Activated CD8-positive, alpha-beta memory T cell treated with anti-CD3 and anti-CD28 coated beads for 1 hour (primary cell): ENCODE measurements at regions not wholly inside any gene's neighbourhood (a gene's known extent, or its start where the extent isn't known, plus 50 kb on each side); places are given as distances from the start of the nearest gene placed in this dataset.
"Not testable (repeated sequence)": the region's sequence is repeated elsewhere in the genome, so short reads cannot be mapped to it uniquely, and the experiment has no call there.

Experiments used
- DNase-seq, 2 donors: peaks; one replicate each; pipeline ENCODE4 v3.0.0-alpha.2; 2020; ENCODE audit warnings: low read depth in 1 of 2; ENCODE audit errors: extremely low read depth in 1 of 2

DNA sequence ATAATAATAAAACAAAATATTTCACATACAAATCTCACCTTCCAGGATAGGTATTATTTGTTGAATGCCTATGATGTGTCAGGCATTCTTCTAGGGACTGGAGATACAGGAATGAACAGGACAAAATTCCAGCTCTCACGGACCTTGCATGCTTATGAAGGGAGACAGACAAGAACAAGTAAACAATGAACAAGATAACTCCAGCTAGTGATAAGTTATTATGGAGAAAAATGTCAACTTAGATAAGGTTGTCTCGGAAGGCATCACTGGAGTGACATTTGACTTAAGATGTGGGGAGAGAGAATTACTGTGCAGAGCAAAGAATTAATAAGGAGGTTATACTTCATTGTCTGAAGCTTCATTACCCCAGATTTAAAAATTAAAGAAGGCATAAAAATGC is 836.7 kb downstream of the SOCS6 start:
- no peak for DNase-seq

DNA sequence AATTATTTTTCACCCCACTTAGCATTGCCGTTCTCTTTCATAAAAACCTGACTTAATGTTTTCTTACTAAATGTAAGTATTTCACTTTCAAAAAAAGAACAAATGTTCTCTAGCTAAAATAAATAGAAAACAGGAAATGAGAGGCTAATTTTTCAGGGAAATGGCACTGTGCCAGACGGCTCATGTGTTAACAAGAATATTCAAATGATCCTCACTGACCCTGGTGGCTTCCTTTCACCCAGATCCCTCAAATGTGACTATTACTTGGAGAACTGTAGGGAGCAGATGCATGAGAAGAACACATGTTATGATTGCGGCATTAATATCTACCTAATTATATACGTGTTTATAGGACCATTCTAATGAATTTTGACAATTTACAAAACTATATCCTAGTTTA is 827.7 kb downstream of the SOCS6 start:
- no peak for DNase-seq

DNA sequence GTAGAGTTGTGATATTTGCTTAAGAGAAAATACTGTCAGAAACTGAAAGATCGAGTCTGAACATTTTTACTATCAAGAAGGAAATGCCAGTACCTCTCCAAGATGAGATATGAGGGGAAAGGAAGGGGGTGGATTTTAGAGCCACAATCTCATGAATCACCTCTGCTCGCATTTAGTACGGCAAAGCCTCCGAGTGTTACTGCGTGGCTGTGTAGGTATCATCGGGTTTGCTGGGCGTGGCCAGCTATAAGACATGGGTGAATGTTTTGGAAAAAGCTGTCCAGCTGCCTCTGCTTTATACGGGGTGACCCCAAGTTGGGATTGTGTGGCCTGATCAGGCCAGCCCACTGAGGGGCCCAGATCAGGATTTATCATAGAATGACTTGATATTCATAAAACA is 826.4 kb downstream of the SOCS6 start:
- no peak for DNase-seq

DNA sequence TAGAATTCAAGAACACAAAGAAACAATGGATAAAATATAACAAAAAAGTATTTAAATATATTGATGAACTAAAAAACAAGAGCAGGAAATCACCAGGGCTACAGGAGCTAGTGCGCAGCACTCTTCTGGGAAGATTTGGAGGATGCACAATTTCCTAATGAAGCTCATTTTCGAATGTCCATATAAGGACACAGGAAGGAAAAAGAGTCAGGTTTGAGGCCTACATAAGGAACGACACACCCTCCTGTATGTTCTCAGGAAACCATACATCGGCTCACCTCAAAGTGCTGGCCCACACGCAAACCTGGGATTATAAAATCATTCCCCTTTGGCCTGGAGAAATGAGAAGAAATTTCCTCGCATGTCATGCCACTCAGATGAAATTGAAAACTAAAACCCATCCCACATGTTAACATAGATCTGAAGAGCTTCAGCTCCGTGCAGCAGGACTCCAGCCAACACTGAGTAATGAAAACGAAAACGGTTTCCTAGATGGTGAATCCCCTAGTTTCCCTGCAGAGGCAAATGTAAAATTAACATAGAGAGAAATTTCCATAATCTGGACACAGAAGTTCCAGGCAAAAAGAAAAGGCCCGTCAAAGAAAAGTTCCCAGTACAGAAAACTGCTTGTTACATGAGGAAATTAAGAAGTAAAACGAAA is 825.8 kb downstream of the SOCS6 start:
- DNase-seq: no peak

DNA sequence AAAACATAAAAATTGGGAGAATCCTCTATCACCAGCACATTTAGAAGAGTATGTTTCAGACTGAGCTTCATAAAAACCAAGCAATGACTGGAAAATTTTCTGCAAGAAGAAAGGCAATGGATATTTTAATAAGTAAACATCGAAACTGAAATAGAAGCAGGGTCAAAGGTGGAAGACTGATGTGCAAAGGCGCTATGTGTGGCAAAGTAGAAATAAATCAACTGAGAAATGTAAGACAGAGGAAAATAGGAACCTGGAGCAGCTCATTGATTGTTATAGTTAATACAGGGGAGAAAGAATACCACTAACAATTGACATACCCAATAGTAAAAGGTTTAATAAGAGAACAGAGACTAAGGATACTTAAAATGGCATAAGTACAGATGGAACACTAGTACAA is 818.4 kb downstream of the SOCS6 start:
- no peak for DNase-seq

DNA sequence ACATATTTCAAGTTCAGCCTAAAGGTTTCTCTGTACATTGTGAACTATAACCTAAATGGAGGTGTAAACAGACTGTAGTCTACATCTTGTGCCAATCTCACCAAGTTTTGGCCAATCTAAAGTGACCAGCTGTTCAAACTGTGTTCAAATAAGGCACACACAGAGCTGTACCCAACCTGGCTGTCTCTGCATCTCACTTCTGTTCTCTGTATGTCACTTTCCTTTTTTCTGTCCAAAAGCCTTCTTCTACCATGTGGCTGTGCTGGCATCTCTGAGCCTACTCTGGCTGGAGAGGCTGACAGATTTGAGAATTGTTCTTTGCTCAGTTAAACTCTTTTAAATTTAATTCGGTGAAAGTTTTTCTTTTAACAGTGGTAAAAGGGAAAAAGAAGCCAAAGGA is 817.9 kb downstream of the SOCS6 start:
- no peak for DNase-seq

DNA sequence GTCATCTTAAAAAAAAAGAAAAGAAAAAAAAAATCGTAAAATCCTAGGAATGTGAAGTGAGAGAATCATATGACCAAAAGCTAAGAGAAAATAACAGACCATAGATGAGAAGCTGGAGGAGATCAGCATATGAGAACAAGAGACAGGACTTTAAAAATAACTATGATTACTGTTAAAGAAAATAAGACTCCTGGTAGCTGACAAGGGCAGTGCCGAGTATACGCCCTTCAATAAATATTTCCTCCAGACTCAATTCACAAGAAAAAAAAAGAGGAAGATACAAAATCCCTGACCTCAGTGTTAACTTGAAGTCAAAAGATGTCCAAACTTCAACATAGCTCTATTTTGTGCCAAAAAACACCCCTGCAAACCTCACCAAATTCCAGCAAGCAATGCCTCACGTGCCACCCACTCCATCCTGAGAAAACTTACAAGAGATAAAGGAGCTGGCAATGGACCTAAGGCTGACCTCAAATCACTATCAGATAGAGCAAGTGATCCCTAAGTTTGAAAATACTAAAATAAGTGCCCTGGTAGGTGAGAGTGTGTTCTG is 817.2 kb downstream of the SOCS6 start:
- DNase-seq: no peak

DNA sequence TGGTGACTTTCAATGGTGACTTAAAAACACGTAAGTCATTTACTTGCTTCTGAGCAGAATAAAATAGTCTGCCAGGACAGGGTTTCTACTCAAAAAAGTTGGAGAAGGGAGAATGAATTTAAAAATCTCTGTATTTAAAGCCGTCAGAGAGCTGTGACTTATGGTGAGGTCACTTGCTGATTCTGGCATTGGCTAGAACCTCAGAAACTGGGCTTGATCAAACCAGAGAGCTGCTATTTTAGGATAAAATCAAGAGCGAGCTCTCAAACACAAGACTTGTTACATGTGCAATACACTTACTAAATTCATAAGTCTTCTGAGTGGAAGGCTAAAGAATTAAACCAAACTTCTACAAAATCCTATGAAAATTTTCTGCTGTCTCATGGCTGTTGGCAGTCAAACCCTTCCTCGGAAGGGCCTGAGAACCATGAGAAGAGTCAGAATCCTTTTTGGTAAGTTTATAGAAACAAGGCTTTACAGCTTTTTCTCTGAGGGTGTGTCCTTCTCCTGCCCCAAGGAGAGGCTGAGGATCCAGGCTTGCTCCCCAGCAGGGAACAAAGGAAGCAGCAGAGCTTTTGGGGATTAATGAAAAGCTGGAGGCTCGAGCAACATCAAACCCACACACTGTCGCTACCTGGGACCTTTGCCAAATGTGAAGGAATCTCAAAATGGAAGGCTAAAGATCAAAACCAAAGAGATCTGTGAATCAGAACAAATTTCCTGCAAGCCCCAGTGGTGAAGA is 816.4 kb downstream of the SOCS6 start:
- no peak for DNase-seq

DNA sequence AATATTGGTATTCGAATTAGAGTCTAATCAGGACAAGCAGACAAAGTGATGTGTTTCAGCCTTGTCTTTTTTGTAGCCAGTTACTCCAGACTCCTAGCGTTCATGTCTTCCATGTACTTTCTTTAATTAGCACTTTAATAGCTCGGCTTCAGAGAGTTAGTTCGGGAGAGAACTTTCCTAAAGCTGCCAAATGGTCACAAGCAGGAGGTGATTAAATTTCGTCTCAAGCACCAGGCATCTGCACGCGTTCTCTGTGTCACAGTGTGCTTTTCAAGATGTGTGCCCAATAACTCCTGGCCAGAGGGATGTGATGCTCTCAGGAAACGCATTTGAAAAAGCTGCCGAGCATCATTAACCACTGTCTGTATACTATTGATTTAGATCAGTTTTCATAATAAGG is 790.8 kb downstream of the SOCS6 start:
- no peak for DNase-seq

DNA sequence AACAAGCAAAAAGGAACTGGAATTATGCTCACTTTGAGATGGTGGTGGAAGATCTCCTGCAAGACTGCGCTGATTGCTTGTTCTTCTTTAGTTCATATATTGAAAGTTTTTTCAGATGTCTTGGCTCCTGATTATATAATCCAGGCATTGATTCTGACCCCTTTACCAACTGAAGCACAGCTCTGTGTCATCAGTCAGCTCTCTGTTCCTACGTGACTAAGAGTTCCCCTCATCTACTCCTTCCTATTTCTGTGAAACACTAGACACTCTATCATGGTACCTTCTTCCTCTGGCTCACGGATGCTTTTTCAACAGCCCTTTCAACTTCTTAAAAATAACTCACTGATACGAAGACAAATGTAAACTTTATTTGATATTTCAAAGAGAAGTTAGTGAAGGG is 788.6 kb downstream of the SOCS6 start:
- DNase-seq: no peak

DNA sequence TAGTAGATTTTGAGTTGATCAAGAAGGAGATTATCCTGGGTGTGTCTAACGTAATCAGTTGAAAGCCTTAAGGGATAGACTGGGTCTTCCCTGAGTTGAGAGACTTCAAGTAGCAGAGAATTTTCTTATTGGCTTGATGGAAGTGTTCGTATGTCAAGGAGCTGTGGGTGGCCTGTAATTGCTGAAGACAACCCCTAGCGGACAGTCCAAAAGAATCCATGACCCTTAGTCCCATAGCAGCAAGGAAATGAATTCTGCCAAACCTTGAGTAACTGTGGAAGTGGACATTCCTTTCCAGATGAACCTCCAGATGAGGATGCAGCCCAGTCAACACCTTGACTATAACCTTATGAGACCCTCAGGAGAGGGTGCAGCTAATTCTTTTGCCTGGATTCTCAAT is 786.3 kb downstream of the SOCS6 start:
- DNase-seq: no peak

DNA sequence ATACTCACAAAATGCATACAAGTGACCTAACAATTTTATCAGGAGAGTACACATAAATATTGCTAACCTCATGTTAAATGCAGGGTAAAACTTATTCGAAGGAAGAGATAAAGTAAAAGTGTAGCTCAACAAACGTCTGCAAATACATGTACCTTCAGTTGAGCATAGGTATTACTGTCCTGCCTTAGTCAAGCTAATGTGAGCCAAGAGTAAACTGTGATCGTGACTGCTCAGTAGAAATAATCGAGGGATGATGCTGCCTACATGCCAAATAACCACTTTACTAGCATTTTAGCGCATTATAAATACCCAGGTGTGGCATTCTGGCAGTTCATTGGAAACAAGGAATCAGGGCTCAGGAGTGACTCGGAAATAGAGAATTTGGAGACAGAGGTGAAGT is 779.5 kb downstream of the SOCS6 start:
- DNase-seq: no peak

DNA sequence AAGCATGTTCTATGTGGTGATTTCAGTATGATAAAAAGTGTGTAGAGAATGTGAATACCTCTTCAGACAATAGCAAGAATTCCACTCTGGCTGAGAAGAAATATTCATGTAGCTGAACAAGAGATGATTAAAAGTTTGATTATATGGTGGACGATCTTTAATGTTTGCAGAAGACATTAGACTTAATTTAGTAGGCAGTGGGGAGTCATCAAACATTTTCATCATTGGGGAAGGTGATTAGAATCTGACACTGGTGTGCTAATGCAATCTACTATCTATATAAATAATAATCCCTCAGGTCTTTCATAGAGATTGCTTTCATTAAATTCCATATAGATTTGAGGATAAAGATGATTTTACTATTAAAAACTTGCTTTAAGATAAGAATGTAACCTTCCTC is 761.0 kb downstream of the SOCS6 start:
- DNase-seq: no peak

DNA sequence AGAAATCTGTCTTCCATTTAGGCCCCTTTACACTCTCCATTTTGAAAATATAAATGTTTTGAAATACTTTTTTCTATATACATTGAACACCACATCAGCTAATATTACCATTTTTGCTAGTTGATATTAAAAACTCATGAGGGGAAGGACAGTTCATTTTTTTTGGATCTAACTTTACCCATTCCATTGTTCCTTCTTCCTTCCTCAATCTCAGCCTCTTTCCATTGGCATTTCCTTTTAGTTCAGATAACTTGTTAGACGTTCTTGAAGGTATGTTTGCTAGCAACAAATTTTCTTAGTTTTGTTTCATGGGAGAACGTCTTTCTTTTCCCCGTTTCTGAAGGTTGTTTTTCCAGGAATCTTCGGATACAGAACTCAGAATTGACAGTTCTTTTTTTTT is 759.0 kb downstream of the SOCS6 start:
- no peak for DNase-seq

DNA sequence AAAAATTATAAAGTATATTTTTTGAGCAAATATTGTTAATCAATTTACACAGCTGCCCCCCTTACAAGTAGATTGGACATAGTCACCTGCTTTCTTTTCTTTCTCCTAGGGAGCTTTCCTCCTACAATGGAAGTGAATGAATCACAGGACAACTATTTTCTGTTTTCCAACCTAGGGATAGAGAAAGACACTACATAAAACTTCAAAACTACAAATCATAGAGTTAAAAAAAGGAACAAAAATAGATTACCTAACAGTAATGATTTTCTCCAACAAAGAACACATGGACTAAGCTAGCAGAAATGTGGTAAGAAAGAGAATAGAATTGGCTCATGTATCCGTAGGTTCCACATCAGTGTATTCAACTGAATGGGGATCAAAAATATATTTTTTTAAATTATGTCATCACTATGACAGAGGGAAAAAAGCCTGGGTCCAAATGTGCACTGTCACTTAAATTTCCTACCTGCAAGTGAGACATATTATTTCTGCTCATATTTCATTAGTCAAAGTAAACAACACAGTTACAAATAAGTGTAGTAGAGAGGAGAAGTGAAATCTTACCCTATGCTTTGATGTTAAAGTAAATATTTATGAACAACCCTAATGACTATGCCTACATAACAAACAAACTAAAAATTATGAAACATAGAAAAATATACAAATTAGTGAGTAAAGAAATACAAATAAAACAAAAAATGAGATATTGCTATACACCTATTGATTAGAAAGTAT is 756.7 kb downstream of the SOCS6 start:
- DNase-seq: no peak

DNA sequence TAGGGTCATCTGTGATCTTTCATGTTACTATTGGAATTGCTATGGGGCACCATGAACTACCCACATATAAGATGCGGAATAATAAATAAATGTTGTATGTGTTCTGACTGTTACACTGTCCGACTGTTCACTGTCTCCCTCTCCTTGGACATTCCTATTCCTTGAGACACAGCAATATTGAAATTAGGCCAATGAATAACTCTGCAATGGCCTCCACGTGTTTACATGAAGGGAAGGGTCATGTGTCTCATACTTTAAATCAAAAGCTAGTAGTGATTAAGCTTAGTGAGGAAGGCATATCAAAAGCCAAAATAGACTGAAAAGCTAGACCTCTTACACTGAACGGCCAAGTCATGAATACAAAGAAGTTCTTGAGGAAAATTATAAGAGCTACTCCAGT is 751.3 kb downstream of the SOCS6 start:
- DNase-seq: no peak

DNA sequence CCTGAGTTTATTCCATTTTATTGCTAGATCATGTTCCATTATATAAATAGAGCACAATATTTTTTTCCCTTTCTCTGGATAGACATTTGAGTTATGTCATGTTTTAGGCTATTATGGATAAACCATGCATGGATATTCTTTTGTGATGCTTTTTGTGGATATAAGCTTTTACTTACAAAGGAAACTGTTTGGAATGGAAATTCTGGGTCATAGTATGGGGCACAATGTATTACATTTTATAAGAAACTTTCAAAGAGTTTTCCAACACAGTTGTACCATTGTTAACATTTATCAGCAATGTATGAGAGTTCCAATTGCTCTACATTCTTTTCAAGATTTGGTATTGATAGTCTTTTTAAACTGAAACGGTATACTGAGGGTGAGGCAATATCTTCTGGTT is 749.4 kb downstream of the SOCS6 start:
- no peak for DNase-seq

DNA sequence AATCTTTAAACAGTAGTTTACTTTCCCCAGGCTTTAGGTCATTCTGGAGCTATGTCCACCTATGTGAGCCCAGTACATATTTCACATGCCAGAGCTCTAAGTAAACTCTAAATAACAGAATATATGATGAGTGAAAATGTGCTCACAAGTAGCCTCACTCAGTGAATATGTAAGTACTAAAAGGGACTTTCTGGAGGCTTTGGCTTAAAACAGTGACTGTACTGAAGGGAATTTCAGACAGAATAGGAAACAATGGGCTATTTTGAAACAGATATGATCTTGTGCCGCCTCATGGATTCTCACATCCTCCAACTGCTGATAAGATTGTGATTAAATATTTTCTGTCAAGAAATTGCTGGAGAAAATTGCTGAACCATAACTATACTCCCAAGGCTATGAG is 747.9 kb downstream of the SOCS6 start:
- DNase-seq: no peak

DNA sequence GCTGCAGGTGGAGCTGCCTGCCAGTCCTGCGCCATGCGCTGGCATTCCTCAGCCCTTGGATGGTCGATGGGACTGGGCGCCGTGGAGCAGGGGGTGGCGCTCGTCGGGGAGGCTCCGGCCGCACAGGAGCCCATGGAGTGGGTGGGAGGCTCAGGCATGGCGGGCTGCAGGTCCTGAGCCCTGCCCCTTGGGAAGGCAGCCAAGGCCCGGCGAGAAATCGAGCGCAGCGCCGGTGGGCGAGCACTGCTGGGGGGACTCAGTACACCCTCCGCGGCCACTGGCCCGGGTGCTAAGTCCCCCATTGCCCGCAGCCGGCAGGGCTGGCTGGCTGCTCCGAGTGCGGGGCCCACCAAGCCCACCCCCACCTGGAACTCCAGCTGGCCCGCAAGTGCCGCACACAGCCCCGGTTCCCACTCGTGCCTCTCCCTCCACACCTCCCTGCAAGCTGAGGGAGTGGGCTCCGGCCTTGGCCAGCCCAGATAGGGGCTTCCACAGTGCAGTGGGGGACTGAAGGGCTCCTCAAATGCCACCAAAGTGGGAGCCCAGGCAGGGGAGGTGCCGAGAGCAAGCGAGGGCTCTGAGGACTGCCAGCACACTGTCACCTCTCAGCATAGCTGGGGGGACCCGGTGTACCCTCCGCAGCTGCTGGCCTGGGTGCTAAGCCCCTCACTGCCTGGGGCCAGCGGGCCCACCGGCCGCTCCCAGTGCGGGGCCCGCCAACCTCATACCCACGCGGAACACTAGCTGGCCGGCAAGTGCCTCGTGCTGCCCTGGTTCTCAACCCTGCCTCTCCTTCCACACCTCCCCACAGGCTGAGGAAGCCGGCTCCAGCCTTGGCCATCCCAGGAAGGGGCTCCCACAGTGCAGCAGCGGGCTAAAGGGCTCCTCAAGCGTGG is 742.7 kb downstream of the SOCS6 start:
- not testable (repeated sequence) for DNase-seq

DNA sequence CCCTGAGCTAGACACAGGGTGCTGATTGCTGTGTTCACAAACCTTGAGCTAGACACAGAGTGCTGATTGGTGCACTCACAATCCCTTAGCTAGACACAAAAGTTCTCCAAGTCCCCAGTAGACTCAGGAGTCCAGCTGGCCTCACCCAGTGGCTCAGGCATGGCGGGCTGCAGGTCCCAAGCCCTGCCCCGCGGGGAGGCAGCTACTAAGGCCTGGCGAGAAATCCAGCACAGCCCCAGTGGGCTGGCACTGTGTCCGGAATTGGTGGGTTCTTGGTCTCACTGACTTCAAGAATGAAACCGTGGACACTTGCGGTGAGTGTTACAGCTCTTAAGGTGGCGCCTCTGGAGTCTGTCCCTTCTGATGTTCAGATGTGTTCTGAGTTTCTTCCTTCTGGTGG is 741.2 kb downstream of the SOCS6 start:
- DNase-seq: not testable (repeated sequence)

DNA sequence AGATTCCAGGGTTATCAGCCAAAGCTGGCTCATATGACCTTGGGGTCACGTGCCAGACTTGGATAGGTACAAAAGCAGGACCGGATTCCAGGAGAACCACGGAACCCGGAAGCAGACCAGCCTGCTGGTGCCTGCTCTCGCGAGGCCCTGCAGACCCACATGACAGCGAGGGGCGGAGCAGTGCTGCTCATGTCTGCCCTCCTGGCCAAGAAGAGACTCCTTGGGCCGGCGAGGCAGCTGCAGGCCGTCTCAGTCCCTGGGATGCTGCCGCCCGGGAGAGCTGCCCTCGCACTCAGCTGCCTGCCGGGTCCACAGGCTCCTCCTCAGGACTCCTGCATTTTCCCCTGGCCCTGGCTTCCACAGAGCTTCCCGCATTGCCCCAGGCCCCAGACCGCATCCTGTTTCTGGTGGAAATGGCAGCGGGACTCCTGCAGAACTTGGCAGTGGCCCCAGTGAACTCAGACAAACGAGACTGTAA is 739.5 kb downstream of the SOCS6 start:
- no peak for DNase-seq
